GM04504 (cell line): ENCODE measurements at regions not wholly inside any gene's neighbourhood (a gene's known extent, or its start where the extent isn't known, plus 50 kb on each side); places are given as distances from the start of the nearest gene placed in this dataset.

Experiments used
- DNase-seq: peaks from one replicate; pipeline ENCODE4 v3.0.0-alpha.2; 2012; ENCODE audit warnings: low read depth

GRCh38 chr2:7721413-7721995 lies 804.3 kb downstream of the RNF144A start:
- no peak for DNase-seq

GRCh38 chr2:7722212-7722910 lies 805.1 kb downstream of the RNF144A start:
- DNase-seq, result no peak

GRCh38 chr2:7724336-7724735 lies 807.1 kb downstream of the RNF144A start:
- no peak for DNase-seq

GRCh38 chr2:7725171-7725849 lies 808.1 kb downstream of the RNF144A start:
- no peak for DNase-seq

- DNase-seq, result no peak
These were observed 808.6 kb downstream of the RNF144A start for GRCh38 chr2:7725850-7726242.

GRCh38 chr2:7726989-7727388 lies 809.8 kb downstream of the RNF144A start:
- no peak for DNase-seq

- no peak for DNase-seq
These were observed 811.2 kb downstream of the RNF144A start for GRCh38 chr2:7728388-7728787.

GRCh38 chr2:7730449-7730848 lies 813.2 kb downstream of the RNF144A start:
- no peak for DNase-seq

- no peak for DNase-seq
These were observed 813.8 kb downstream of the RNF144A start for GRCh38 chr2:7730990-7731389.

GRCh38 chr2:7732497-7732896 lies 815.3 kb downstream of the RNF144A start:
- DNase-seq, result no peak

GRCh38 chr2:7736646-7737305 lies 819.6 kb downstream of the RNF144A start:
- peak; percentile 17 for DNase-seq

- DNase-seq, result no peak
These were observed 821.4 kb downstream of the RNF144A start for GRCh38 chr2:7738596-7738995.

- DNase-seq, result no peak
These were observed 822.9 kb downstream of the RNF144A start for GRCh38 chr2:7740114-7740513.

GRCh38 chr2:7742301-7742700 lies 825.1 kb downstream of the RNF144A start:
- DNase-seq, result no peak

GRCh38 chr2:7744827-7745226 lies 827.6 kb downstream of the RNF144A start:
- DNase-seq, result no peak

GRCh38 chr2:7745369-7745768 lies 828.2 kb downstream of the RNF144A start:
- DNase-seq, result no peak

GRCh38 chr2:7748717-7749415 lies 831.7 kb downstream of the RNF144A start:
- no peak for DNase-seq

- DNase-seq, result no peak
These were observed 832.8 kb downstream of the RNF144A start for GRCh38 chr2:7749895-7750559.

GRCh38 chr2:7752291-7752690 lies 835.1 kb downstream of the RNF144A start:
- DNase-seq, result no peak

- no peak for DNase-seq
These were observed 836.6 kb downstream of the RNF144A start for GRCh38 chr2:7753777-7754176.

- DNase-seq, result no peak
These were observed 838.7 kb downstream of the RNF144A start for GRCh38 chr2:7755879-7756278.
